Spleen (tissue), 7 donors: ENCODE measurements at regions not wholly inside any gene's neighbourhood (a gene's known extent, or its start where the extent isn't known, plus 50 kb on each side); places are given as distances from the start of the nearest gene placed in this dataset.

Experiments
- CTCF ChIP-seq, 11 experiments: fragments of 200-600 bp in 7 of 11; fragments of 450-650 bp in 4 of 11; sonication (generic) in 4 of 11; IDR thresholded peaks in 8 of 11; conservative IDR thresholded peaks in 3 of 11; 1 replicate in 7 of 11; 2 replicates in 4 of 11; pipeline versions ENCODE4 v1.4.0 to v1.8.0; 2016 to 2021; ENCODE audit warnings: antibody characterized with exemption in 11 of 11, inconsistent platforms in 4 of 11, mild to moderate bottlenecking in 1 of 11
- POLR2AphosphoS5 ChIP-seq, 3 donors: sonication (generic); formaldehyde crosslinking; IDR thresholded peaks; one replicate each; pipeline ENCODE4 v1.5.1; 2017; ENCODE audit warnings: antibody characterized with exemption in 3 of 3
- donor health status: DM: no; HTN: no; CAD: no; lungs with moderate emphysema.
- donor health status: DM: no; HTN: no; CAD: no.
- donor health status: DM: no; HTN: no; CAD: no.

GRCh38 chr12:107475900-107476299, 209.7 kb upstream of the PWP1 start:
- TF ChIP-seq CTCF (IDR thresholded peaks at IDR 0.05 in 8 of 11, conservative IDR thresholded peaks at IDR 0.05 in 3 of 11) (no peak), POLR2AphosphoS5 (IDR thresholded peaks at IDR 0.05) (no peak)
